Aorta (tissue), 5 donors: ENCODE measurements at regions not wholly inside any gene's neighbourhood (a gene's known extent, or its start where the extent isn't known, plus 50 kb on each side); places are given as distances from the start of the nearest gene placed in this dataset.
"Not testable (repeated sequence)": the region's sequence is repeated elsewhere in the genome, so short reads cannot be mapped to it uniquely, and the experiment has no call there.

Source experiments
- ATAC-seq: fragments of 200-7000 bp; cut with Tn5 transposase; one replicate; pipeline ENCODE4 v1.9.1; 2022; ENCODE audit warnings: moderate library complexity; ENCODE audit not compliant: low FRiP score
- DNase-seq, 2 donors: peaks; one replicate each; pipeline ENCODE4 v3.0.0-alpha.2; 2020
- H3K27ac ChIP-seq, 2 donors: one replicate each; pipeline ENCODE4 v1.5.1; 2013; ENCODE audit warnings: low read length in 2 of 2, mild to moderate bottlenecking in 2 of 2, moderate library complexity in 2 of 2, control low read depth in 1 of 2, inconsistent platforms in 1 of 2, low read depth in 1 of 2
- H3K27me3 ChIP-seq, 2 donors: one replicate each; pipeline ENCODE4 v1.6.1; 2013; ENCODE audit warnings: control low read depth in 1 of 2, low read length in 1 of 2, mild to moderate bottlenecking in 1 of 2, moderate library complexity in 1 of 2; ENCODE audit not compliant: insufficient read depth in 2 of 2, control insufficient read depth in 1 of 2
- H3K36me3 ChIP-seq, 2 donors: one replicate each; pipeline ENCODE4 v1.6.1; 2013; ENCODE audit warnings: control low read depth in 1 of 2, low read length in 1 of 2, mild to moderate bottlenecking in 1 of 2; ENCODE audit not compliant: insufficient read depth in 2 of 2, control insufficient read depth in 1 of 2
- H3K4me1 ChIP-seq, 2 donors: one replicate each; pipeline ENCODE4 v1.6.1; 2013; ENCODE audit warnings: low read length in 2 of 2, control low read depth in 1 of 2, mild to moderate bottlenecking in 1 of 2, moderate library complexity in 1 of 2; ENCODE audit not compliant: insufficient read depth in 2 of 2, control insufficient read depth in 1 of 2
- H3K4me3 ChIP-seq, 2 donors: one replicate each; pipeline ENCODE4 v1.5.1; 2013; ENCODE audit warnings: low read length in 2 of 2, control low read depth in 1 of 2, mild to moderate bottlenecking in 1 of 2
- H3K9me3 ChIP-seq: one replicate; pipeline ENCODE4 v1.6.1; 2013; ENCODE audit warnings: mild to moderate bottlenecking, low read length; ENCODE audit not compliant: control insufficient read depth
- WGBS, 2 donors: extraction: QIAGEN DNeasy Blood & Tissue Kit; methylation state at CpG; one replicate each; pipeline ENCODE4 v1.1.7; 2013; 5-methylcytosine and 5-hydroxymethylcytosine counted together
- intact Hi-C, 2 donors: fragments of 100-400 bp; cut with DNase I; formaldehyde crosslinking; loops; one replicate each; pipeline versions ENCODE4 v1.14.2 to v1.15.0; 2022
- donor health status: healthy with polysubstance abuse.
- donor health status: Bipolar disorder and iron deficiency.
- donor health status: DM: no; HTN: no; CAD: no.
- donor health status: DM: no; HTN: no; CAD: no.
- donor health status: DM: yes; HTN: yes; CAD: no.

DNA sequence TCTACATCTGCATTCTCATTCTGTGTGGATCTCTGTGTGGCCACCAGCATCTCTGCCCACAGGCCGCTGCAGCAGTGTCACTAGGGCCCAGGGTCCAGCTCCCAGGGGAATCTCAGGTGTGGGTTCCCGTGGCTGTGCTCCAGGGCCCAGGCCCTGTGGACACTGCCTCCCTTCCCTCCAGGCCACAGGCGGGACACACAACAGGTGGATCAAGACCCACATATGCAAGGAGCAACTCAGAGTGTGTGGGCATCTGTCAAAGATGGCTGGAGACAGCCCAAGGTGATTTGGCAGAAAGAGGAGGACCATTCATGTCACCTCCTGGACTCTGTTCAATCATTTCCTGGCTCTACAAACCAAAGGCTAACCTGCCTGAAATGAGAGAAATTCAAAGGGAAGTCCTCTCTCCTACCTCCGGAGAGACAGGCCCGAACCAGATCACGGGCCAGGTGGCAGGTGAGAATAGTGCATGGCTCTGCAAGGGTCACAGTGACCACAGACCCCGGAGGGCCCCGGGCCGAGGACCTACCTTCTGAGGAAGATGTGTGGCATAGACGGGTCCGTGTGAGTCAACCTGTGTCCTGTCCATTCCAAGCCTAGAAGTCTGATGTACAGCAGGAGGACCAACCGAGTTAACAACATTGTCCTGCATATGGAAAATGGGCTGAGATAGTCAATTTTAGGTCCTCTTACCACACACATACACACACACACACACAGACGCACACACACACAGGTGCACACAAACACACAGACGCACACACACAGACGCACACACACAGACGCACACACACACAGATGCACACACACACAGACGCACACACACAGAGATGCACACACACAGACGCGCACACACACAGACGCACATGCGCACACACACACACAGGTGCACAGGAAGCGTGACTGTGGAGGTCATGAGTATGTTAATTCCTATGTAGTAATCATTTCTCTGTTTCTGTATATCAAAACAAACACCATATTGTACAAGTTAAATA lies 1068.5 kb downstream of the BRD1 start:
- Histone ChIP-seq H3K9me3 (peaks cover 2% of the 10 kb centered on the region), H3K36me3 (no peaks in the 10 kb centered on the region), H3K27ac (no peak overlapping the region), H3K4me1 (no peaks in the 10 kb centered on the region), H3K4me3 (no peak overlapping the region), H3K27me3 (no peaks in the 10 kb centered on the region)
- intact Hi-C loops = no loop called here
- ATAC-seq (no peak), DNase-seq (peak in 1 of 2 donors; percentile 47)
- 87 to 93% methylated on average over 22 of the region's 22 CpGs for WGBS, 2 donors

- WGBS, 2 donors = 89 to 92% methylated on average over 17 of the region's 17 CpGs
- intact Hi-C loops = no loop called here
- ATAC-seq (no peak), DNase-seq (peak; percentile 39 to 40)
- Histone ChIP-seq H3K27me3 (no peaks in the 10 kb centered on the region), H3K4me3 (no peak overlapping the region), H3K9me3 (peaks cover 2% of the 10 kb centered on the region), H3K36me3 (no peaks in the 10 kb centered on the region), H3K4me1 (no peaks in the 10 kb centered on the region), H3K27ac (no peak overlapping the region)
These were observed 1069.6 kb downstream of the BRD1 start for GRCh38 chr22:48757985-48758561.

GRCh38 chr22:48757581-48757980 lies 1070.1 kb downstream of the BRD1 start:
- 87 to 90% methylated on average over 7 of the region's 7 CpGs for WGBS, 2 donors
- no peak for ATAC-seq
- Histone ChIP-seq H3K36me3 (no peaks in the 10 kb centered on the region), H3K9me3 (peaks cover 2% of the 10 kb centered on the region), H3K27ac (no peak overlapping the region), H3K4me1 (no peaks in the 10 kb centered on the region), H3K27me3 (no peaks in the 10 kb centered on the region), H3K4me3 (no peak overlapping the region)
- peak in 1 of 2 donors; percentile 53 for DNase-seq
- intact Hi-C loops = no loop called here

DNA sequence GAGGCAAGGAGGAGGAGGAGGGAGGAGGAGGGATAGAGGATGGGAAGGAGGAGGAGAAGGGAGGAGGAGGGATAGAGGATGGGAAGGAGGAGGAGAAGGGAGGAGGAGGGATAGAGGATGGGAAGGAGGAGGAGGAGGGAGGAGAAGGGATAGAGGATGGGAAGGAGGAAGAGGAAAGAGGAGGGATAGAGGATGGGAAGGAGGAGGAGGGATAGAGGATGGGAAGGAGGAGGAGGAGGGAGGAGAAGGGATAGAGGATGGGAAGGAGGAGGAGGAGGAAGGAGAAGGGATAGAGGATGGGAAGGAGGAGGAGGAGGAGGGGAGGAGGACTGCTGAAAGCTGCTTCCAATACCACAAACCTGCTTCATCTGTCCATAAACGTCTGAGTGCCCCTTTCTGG lies 1070.5 kb downstream of the BRD1 start:
- 29 to 88% methylated on average over 1 of the region's 1 CpG for WGBS, 2 donors
- H3K36me3 ChIP-seq, ATAC-seq, H3K27ac ChIP-seq, H3K4me3 ChIP-seq, intact Hi-C loops, H3K9me3 ChIP-seq, H3K27me3 ChIP-seq, H3K4me1 ChIP-seq, DNase-seq: not testable (repeated sequence)

DNA sequence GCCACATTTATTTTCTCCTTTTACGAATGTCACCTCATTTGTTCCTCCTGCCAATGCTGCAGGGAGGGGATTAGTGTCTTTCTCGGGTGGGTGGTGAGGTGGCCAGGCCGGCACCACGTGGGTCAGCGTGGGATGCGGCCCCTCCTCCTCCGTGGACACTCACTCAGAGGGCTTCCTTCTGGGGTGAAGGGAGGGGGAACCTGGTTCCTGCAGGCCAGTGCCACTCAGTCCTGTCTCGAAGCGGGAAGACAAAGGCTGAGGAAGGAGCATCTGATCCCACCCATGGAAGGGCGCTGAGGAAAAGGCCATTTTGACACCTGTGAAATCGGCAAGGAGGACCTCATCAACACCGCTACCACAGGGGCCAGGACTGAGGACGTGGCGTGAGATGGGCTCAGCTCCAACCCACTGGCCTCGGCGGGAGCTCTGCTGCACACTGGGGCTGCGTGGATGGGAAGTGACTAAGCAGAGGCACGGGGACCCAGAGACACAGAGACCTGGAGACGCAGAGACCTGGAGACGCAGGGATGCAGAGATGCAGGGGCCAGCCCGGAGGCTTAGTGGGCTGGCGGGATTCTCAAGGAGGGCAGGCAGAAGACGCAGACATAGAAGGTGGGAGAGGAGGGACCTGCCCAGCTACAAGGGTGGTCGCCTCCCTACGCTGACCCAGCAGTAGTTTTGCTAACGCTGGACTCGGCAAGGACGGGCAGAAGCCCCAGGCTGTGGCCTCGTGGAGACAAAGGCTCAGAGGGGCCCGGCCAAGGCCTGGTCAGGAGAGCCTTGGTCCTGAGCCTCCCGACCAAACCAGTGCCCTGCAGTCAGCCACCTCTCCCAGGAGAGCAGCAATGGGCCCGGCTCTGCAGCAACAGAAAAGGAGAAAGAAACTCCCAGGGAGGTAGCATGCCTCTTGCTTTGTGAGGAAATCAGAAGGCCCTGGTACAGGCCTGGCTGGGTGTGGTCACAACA lies 1071.2 kb downstream of the BRD1 start:
- intact Hi-C loops = no loop called here
- no peak for ATAC-seq
- Histone ChIP-seq H3K27ac (no peak overlapping the region), H3K27me3 (no peaks in the 10 kb centered on the region), H3K4me1 (no peaks in the 10 kb centered on the region), H3K9me3 (peaks cover 2% of the 10 kb centered on the region), H3K36me3 (no peaks in the 10 kb centered on the region), H3K4me3 (no peak overlapping the region)
- peak in 1 of 2 donors; percentile 67 for DNase-seq
- 88% methylated on average over 31 to 32 of the region's 32 CpGs for WGBS, 2 donors

DNA sequence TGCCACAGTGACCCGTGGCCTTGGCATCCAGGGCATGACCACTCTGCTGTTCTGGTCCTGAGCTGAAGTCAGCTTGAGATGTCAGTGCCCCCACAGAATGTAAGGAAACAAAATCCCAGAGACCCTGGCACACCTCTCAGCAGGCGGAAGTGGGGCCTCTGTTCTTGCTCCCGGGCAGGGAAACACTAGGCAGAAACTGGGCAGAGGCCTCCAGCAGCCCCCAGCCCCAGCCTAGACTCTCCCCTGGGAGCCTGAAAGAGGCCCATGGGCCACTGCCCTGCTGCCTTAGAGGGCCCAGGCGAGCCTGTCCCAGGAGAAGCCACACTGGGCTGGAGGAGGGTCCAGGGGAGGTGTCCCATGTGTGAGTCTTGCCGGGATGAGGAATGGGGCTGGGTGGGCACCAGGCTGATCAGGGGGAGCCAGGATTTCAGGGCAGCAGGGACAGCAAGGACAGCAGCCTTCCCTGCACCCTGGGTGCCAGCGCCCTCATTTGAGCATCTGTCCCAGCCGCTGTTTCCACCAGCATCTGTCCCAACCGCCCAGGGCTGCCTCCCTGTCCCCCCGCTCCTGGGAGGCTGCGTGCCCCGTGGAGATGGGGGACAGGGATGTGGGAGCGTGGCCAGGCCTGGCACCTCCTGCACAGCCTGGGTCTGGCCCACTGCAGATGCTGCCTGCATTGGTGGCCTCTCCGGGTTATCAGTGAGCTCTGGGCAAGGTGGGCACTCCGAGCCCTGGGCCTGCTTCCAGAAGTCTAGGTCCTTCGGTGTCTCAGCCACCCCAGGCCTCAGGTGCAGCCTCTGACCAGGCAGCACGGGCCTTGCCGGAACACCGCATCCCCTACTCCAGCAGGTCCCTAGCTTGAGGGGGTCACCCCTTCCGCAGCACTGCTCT lies 1072.4 kb downstream of the BRD1 start:
- Histone ChIP-seq H3K4me1 (no peaks in the 10 kb centered on the region), H3K27me3 (no peaks in the 10 kb centered on the region), H3K36me3 (no peaks in the 10 kb centered on the region), H3K27ac (no peak overlapping the region), H3K9me3 (peaks cover 2% of the 10 kb centered on the region), H3K4me3 (no peak overlapping the region)
- 91 to 94% methylated on average over 19 of the region's 19 CpGs for WGBS, 2 donors
- peak in 1 of 2 donors; percentile 62 for DNase-seq
- no peak for ATAC-seq
- intact Hi-C loops = no loop called here

- Histone ChIP-seq H3K27me3 (no peaks in the 10 kb centered on the region), H3K9me3 (peaks cover 2% of the 10 kb centered on the region), H3K27ac (no peak overlapping the region), H3K4me3 (no peak overlapping the region), H3K4me1 (no peaks in the 10 kb centered on the region), H3K36me3 (no peaks in the 10 kb centered on the region)
- intact Hi-C loops = no loop called here
- DNase-seq (peak in 1 of 2 donors; percentile 60), ATAC-seq (no peak)
- 94 to 95% methylated on average over 10 of the region's 10 CpGs for WGBS, 2 donors
These were observed 1073.0 kb downstream of the BRD1 start for GRCh38 chr22:48754611-48755058.
